ENCODE measurements at regions not wholly inside any gene's neighbourhood (a gene's known extent, or its start where the extent isn't known, plus 50 kb on each side); places are given as distances from the start of the nearest gene placed in this dataset.

DNA sequence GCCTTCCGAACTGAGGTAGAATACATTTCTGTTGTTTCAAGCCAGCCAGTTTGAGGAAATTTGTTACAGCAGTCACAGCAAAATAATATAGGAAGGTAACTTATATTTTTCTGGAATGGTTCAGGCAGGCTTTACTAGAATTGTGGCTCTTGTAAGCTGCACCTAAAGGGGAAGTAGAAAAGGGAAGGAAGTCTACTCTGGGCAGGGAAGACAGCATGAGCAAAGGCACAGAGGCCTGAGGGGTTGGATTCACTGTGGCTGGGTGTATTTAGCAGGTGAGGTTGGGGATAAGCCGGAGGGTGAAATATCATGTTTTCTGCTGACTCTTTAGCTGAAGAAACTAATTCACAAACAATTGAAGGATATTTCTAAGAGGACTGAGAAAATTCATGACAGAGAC is 183.5 kb downstream of the GAS1 start:
- no peak overlapping the region for H3K27ac Mint-ChIP-seq
- Histone ChIP-seq H3K79me2 (ENCODE audit: insufficient read depth, low read length) (no peaks in the 10 kb centered on the region), H3K36me3 (replicated peaks in 1 of 2; ENCODE audit: control insufficient read depth in 1 of 2, insufficient read depth in 2 of 2, low read length in 2 of 2) (no peaks in the 10 kb centered on the region), H3K4me2 (replicated peaks; ENCODE audit: extremely low read depth, low read length, poor library complexity, severe bottlenecking) (peak overlapping the region; percentile 59), H3K4me3 (replicated peaks in 1 of 3; ENCODE audit: low read depth in 2 of 3, low read length in 3 of 3) (peak overlapping the region in 1 of 3 experiments; percentile 54), H3K27me3 (ENCODE audit: control insufficient read depth in 2 of 2, insufficient read depth in 2 of 2, low read length in 2 of 2) (peaks cover 0 to under 1% of the 10 kb centered on the region in 2 donors), H3K9me3 (replicated peaks in 1 of 2; ENCODE audit: control insufficient read depth in 1 of 2, insufficient read depth in 1 of 2, low read length in 2 of 2) (no peaks in the 10 kb centered on the region), H2AFZ (ENCODE audit: insufficient read depth, low read depth, low read length, poor library complexity, severe bottlenecking) (no peak overlapping the region), H4K20me1 (ENCODE audit: insufficient read depth, low read length) (no peaks in the 10 kb centered on the region), H3K4me1 (ENCODE audit: control insufficient read depth in 1 of 2, insufficient read depth in 2 of 2, low read length in 2 of 2) (peaks cover 56 to 57% of the 10 kb centered on the region in 2 donors), H3K9ac (ENCODE audit: insufficient read depth, low read length, poor library complexity, severe bottlenecking) (peak overlapping the region; percentile 38), H3K27ac (ENCODE audit: low read depth in 1 of 2, low read length in 2 of 2) (peak overlapping the region; percentile 94 to 96)
- H3K27me3 Mint-ChIP-seq (ENCODE audit: low read depth in 3 of 3), result peaks cover 2 to 8% (median 3%) of the 10 kb centered on the region in 3 donors
- intact Hi-C loops (cut with micrococcal nuclease), result loop anchor here (10.0 kb wide), 2 partner anchors 409 to 1211 kb away; partner anchors contain the start of genes CDK20 (in 2 of the 2) and TUT7 (in 1 of the 2)
- TF ChIP-seq, protein P1, sequence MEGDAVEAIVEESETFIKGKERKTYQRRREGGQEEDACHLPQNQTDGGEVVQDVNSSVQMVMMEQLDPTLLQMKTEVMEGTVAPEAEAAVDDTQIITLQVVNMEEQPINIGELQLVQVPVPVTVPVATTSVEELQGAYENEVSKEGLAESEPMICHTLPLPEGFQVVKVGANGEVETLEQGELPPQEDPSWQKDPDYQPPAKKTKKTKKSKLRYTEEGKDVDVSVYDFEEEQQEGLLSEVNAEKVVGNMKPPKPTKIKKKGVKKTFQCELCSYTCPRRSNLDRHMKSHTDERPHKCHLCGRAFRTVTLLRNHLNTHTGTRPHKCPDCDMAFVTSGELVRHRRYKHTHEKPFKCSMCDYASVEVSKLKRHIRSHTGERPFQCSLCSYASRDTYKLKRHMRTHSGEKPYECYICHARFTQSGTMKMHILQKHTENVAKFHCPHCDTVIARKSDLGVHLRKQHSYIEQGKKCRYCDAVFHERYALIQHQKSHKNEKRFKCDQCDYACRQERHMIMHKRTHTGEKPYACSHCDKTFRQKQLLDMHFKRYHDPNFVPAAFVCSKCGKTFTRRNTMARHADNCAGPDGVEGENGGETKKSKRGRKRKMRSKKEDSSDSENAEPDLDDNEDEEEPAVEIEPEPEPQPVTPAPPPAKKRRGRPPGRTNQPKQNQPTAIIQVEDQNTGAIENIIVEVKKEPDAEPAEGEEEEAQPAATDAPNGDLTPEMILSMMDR (IDR thresholded peaks at IDR 0.05), result no peak
- WGBS (ENCODE audit: insufficient coverage), result 100% methylated on average over 1 of the region's 2 CpGs
- H3K9me3 Mint-ChIP-seq, result peaks cover 0 to 15% (median 5%) of the 10 kb centered on the region in 7 donors
- DNase-seq, result peak; percentile 78 to 89 (median 79)
- peaks cover 0 to 3% of the 10 kb centered on the region in 2 donors for H3K36me3 Mint-ChIP-seq
- H3K4me3 Mint-ChIP-seq, result peak overlapping the region in 1 of 2 donors; percentile 68
- H3K4me1 Mint-ChIP-seq, result peaks cover 1% of the 10 kb centered on the region

DNA sequence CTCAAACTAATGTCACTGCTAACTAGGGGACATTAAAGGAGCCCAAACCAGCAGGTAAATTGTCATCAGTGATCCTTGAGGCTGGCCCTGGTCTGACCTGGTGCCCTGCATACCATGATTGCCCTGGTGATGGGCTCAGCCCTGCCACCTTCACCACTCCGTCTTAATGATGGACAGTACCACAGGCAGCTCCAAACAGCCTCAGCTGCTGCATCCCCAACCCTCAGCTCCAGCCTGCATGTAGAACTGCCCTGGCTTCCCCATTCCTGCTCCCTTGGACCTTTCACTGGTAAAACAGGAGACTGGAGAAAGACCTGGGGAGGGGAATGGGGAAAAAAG is 190.0 kb downstream of the GAS1 start:
- Histone ChIP-seq H3K9me3 (replicated peaks in 1 of 2; ENCODE audit: control insufficient read depth in 1 of 2, insufficient read depth in 1 of 2, low read length in 2 of 2) (no peaks in the 10 kb centered on the region), H3K9ac (ENCODE audit: insufficient read depth, low read length, poor library complexity, severe bottlenecking) (no peak overlapping the region), H3K36me3 (replicated peaks in 1 of 2; ENCODE audit: control insufficient read depth in 1 of 2, insufficient read depth in 2 of 2, low read length in 2 of 2) (no peaks in the 10 kb centered on the region), H3K4me1 (ENCODE audit: control insufficient read depth in 1 of 2, insufficient read depth in 2 of 2, low read length in 2 of 2) (peaks cover under 1 to 2% of the 10 kb centered on the region in 2 donors), H3K27me3 (ENCODE audit: control insufficient read depth in 2 of 2, insufficient read depth in 2 of 2, low read length in 2 of 2) (peaks cover 2 to 6% of the 10 kb centered on the region in 2 donors), H3K4me3 (replicated peaks in 1 of 3; ENCODE audit: low read depth in 2 of 3, low read length in 3 of 3) (no peak overlapping the region), H2AFZ (ENCODE audit: insufficient read depth, low read depth, low read length, poor library complexity, severe bottlenecking) (no peak overlapping the region), H3K79me2 (ENCODE audit: insufficient read depth, low read length) (no peaks in the 10 kb centered on the region), H3K4me2 (replicated peaks; ENCODE audit: extremely low read depth, low read length, poor library complexity, severe bottlenecking) (no peak overlapping the region), H3K27ac (ENCODE audit: low read depth in 1 of 2, low read length in 2 of 2) (no peak overlapping the region), H4K20me1 (ENCODE audit: insufficient read depth, low read length) (no peaks in the 10 kb centered on the region)
- Mint-ChIP-seq H3K4me3 (no peak overlapping the region), H3K27ac (peak overlapping the region in 2 of 7 donors; percentile 19 to 46), H3K27me3 (ENCODE audit: low read depth in 3 of 3) (peaks cover 10 to 15% (median 14%) of the 10 kb centered on the region in 3 donors), H3K4me1 (peaks cover 1% of the 10 kb centered on the region), H3K36me3 (peaks cover 0 to 1% of the 10 kb centered on the region in 2 donors), H3K9me3 (peaks cover 2 to 8% (median 4%) of the 10 kb centered on the region in 7 donors)
- TF ChIP-seq, protein P1 (IDR thresholded peaks at IDR 0.05), result no peak
- intact Hi-C loops (cut with micrococcal nuclease), result no loop called here
- WGBS (ENCODE audit: insufficient coverage), result no CpG with 5 or more reads among the region's 1 CpG
- no peak for DNase-seq

All from CD14-positive monocyte (primary cell).